Prostate gland (tissue), 2 donors: ENCODE measurements at regions not wholly inside any gene's neighbourhood (a gene's known extent, or its start where the extent isn't known, plus 50 kb on each side); places are given as distances from the start of the nearest gene placed in this dataset.

Experiments used
- DNase-seq: peaks from one replicate; pipeline ENCODE4 v3.0.0-alpha.2; 2019; ENCODE audit warnings: low spot score
- H3K27ac ChIP-seq, 2 donors: fragments of 200-600 bp; sonication (generic); 2 replicates each; pipeline ENCODE4 v1.5.1; 2017 to 2019
- H3K27me3 ChIP-seq: fragments of 200-600 bp; sonication (generic); replicated peaks from 2 replicates; pipeline ENCODE4 v1.5.1; 2019; ENCODE audit not compliant: insufficient read depth
- H3K36me3 ChIP-seq, 2 donors: fragments of 200-600 bp; sonication (generic); 1 replicate in 1 of 2; 2 replicates in 1 of 2; pipeline versions ENCODE4 v1.5.1 to v1.8.1; 2017 to 2019
- H3K4me1 ChIP-seq: fragments of 200-600 bp; sonication (generic); replicated peaks from 2 replicates; pipeline ENCODE4 v1.5.1; 2019
- H3K4me3 ChIP-seq, 2 donors: fragments of 200-600 bp; sonication (generic); 2 replicates each; pipeline ENCODE4 v1.5.1; 2017 to 2019
- H3K9me3 ChIP-seq: fragments of 200-600 bp; sonication (generic); 2 replicates; pipeline ENCODE4 v1.5.1; 2017
- CTCF ChIP-seq, 4 experiments: fragments of 200-600 bp in 2 of 4; fragments of 450-650 bp in 2 of 4; sonication (generic) in 2 of 4; IDR thresholded peaks; 1 replicate in 3 of 4; 2 replicates in 1 of 4; pipeline ENCODE4 v1.5.1; 2016 to 2019; ENCODE audit warnings: antibody characterized with exemption in 4 of 4, mild to moderate bottlenecking in 2 of 4, moderate library complexity in 2 of 4
- POLR2A ChIP-seq: fragments of 450-650 bp; IDR thresholded peaks from one replicate; pipeline ENCODE4 v1.6.1; 2016; ENCODE audit warnings: antibody characterized with exemption, mild to moderate bottlenecking
- POLR2AphosphoS5 ChIP-seq: sonication (generic); formaldehyde crosslinking; IDR thresholded peaks from one replicate; pipeline ENCODE4 v1.6.1; 2017; ENCODE audit warnings: antibody characterized with exemption
- WGBS: methylation state at CpG from one replicate; pipeline ENCODE4 v1.1.5; 2018; 5-methylcytosine and 5-hydroxymethylcytosine counted together
- intact Hi-C: fragments of 100-400 bp; cut with DNase I; formaldehyde crosslinking; loops from one replicate; pipeline ENCODE4 v1.14.2; 2022

- WGBS, result 86% methylated on average over 4 of the region's 4 CpGs
- Histone ChIP-seq H3K4me3 (no peak overlapping the region), H3K27me3 (peaks cover 11% of the 10 kb centered on the region), H3K36me3 (no peaks in the 10 kb centered on the region), H3K27ac (no peak overlapping the region), H3K9me3 (no peaks in the 10 kb centered on the region), H3K4me1 (no peaks in the 10 kb centered on the region)
- TF ChIP-seq POLR2AphosphoS5 (no peak), CTCF (IDR thresholded peaks at IDR 0.05) (no peak), POLR2A (no peak)
- intact Hi-C loops, result no loop called here
- DNase-seq, result no peak
Observed at GRCh38 chr2:176531608-176532007, 262.4 kb downstream of the MTX2 start.

- H3K36me3 ChIP-seq, result no peaks in the 10 kb centered on the region
- 67% methylated on average over 4 of the region's 4 CpGs for WGBS
- H3K27ac ChIP-seq, result no peak overlapping the region
- no peak for TF ChIP-seq POLR2A
- no peak for TF ChIP-seq CTCF (IDR thresholded peaks at IDR 0.05)
- no peak for TF ChIP-seq POLR2AphosphoS5
- DNase-seq, result peak; percentile 35
- no peaks in the 10 kb centered on the region for H3K4me1 ChIP-seq
- H3K4me3 ChIP-seq, result no peak overlapping the region
- no peaks in the 10 kb centered on the region for H3K9me3 ChIP-seq
- intact Hi-C loops, result no loop called here
- H3K27me3 ChIP-seq, result peaks cover 8% of the 10 kb centered on the region
Observed at GRCh38 chr2:176533505-176534193, 264.4 kb downstream of the MTX2 start.

- no peaks in the 10 kb centered on the region for H3K36me3 ChIP-seq
- intact Hi-C loops, result no loop called here
- peak; percentile 19 for DNase-seq
- no peaks in the 10 kb centered on the region for H3K9me3 ChIP-seq
- H3K4me1 ChIP-seq, result no peaks in the 10 kb centered on the region
- no peak overlapping the region for H3K27ac ChIP-seq
- WGBS, result 28% methylated on average over 9 of the region's 9 CpGs
- no peak overlapping the region for H3K4me3 ChIP-seq
- TF ChIP-seq POLR2AphosphoS5, result no peak
- no peak for TF ChIP-seq POLR2A
- no peak for TF ChIP-seq CTCF (IDR thresholded peaks at IDR 0.05)
- peaks cover 6% of the 10 kb centered on the region for H3K27me3 ChIP-seq
Observed at GRCh38 chr2:176534798-176535466, 265.7 kb downstream of the MTX2 start.

- H3K4me3 ChIP-seq, result no peak overlapping the region
- no peaks in the 10 kb centered on the region for H3K9me3 ChIP-seq
- no peaks in the 10 kb centered on the region for H3K4me1 ChIP-seq
- H3K36me3 ChIP-seq, result no peaks in the 10 kb centered on the region
- H3K27ac ChIP-seq, result no peak overlapping the region
- 36% methylated on average over 5 of the region's 5 CpGs for WGBS
- intact Hi-C loops, result no loop called here
- H3K27me3 ChIP-seq, result peaks cover 6% of the 10 kb centered on the region
- no peak for DNase-seq
- TF ChIP-seq CTCF (IDR thresholded peaks at IDR 0.05) (no peak), POLR2A (no peak), POLR2AphosphoS5 (no peak)
Observed at GRCh38 chr2:176535467-176536113, 266.3 kb downstream of the MTX2 start.
